ENCODE measurements at regions not wholly inside any gene's neighbourhood (a gene's known extent, or its start where the extent isn't known, plus 50 kb on each side); places are given as distances from the start of the nearest gene placed in this dataset.

DNA sequence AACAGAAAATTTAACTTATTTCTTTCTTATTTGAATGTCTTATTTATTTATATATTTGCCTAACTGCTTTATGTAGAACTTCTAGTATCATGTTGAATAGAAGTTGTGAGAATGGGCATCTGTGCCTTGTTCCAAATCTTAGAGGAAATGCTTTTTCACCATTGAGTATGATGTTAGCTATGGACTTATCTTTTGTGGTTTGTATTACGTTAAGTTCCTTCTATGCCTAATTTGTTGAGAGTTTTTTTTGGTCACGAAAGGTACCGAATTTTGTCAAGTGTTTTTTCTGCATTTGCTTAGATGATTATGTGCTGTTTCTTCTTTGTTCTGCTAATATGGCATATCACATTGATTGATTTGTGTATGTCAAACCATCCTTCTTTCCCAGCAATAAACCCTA lies 161.0 kb upstream of the TRIM24 start:
- H3K27me3 ChIP-seq (ENCODE audit: control insufficient read depth in 2 of 2, insufficient read depth in 2 of 2, low read length in 2 of 2) = no peaks in the 10 kb centered on the region
- H3K27ac Mint-ChIP-seq = no peak overlapping the region
- no peaks in the 10 kb centered on the region for H4K20me1 ChIP-seq (ENCODE audit: insufficient read depth, low read length)
- peaks cover 2 to 11% (median 8%) of the 10 kb centered on the region in 7 donors for H3K9me3 Mint-ChIP-seq
- no peak overlapping the region for H3K9ac ChIP-seq (ENCODE audit: insufficient read depth, low read length, poor library complexity, severe bottlenecking)
- H3K4me1 Mint-ChIP-seq = peaks cover 20% of the 10 kb centered on the region
- no peak for TF ChIP-seq CTCF (IDR thresholded peaks at IDR 0.05)
- WGBS (ENCODE audit: insufficient coverage) = no CpG with 5 or more reads among the region's 3 CpGs
- no peak for DNase-seq
- H3K36me3 ChIP-seq (replicated peaks in 1 of 2; ENCODE audit: control insufficient read depth in 1 of 2, insufficient read depth in 2 of 2, low read length in 2 of 2) = no peaks in the 10 kb centered on the region
- H3K9me3 ChIP-seq (replicated peaks in 1 of 2; ENCODE audit: control insufficient read depth in 1 of 2, insufficient read depth in 1 of 2, low read length in 2 of 2) = peaks cover 4 to 9% of the 10 kb centered on the region in 2 donors
- no peak overlapping the region for H2AFZ ChIP-seq (ENCODE audit: insufficient read depth, low read depth, low read length, poor library complexity, severe bottlenecking)
- no peak overlapping the region for H3K4me2 ChIP-seq (replicated peaks; ENCODE audit: extremely low read depth, low read length, poor library complexity, severe bottlenecking)
- H3K4me3 ChIP-seq (replicated peaks in 1 of 3; ENCODE audit: low read depth in 2 of 3, low read length in 3 of 3) = no peak overlapping the region
- H3K79me2 ChIP-seq (ENCODE audit: insufficient read depth, low read length) = no peaks in the 10 kb centered on the region
- no peak overlapping the region for H3K4me3 Mint-ChIP-seq
- no peaks in the 10 kb centered on the region for H3K36me3 Mint-ChIP-seq
- H3K27me3 Mint-ChIP-seq (ENCODE audit: low read depth in 3 of 3) = peaks cover 0 to 3% (median 0%) of the 10 kb centered on the region in 3 donors
- H3K27ac ChIP-seq (ENCODE audit: low read depth in 1 of 2, low read length in 2 of 2) = no peak overlapping the region
- H3K4me1 ChIP-seq (ENCODE audit: control insufficient read depth in 1 of 2, insufficient read depth in 2 of 2, low read length in 2 of 2) = peaks cover 11 to 17% of the 10 kb centered on the region in 2 donors
- intact Hi-C loops (cut with micrococcal nuclease) = no loop called here

DNA sequence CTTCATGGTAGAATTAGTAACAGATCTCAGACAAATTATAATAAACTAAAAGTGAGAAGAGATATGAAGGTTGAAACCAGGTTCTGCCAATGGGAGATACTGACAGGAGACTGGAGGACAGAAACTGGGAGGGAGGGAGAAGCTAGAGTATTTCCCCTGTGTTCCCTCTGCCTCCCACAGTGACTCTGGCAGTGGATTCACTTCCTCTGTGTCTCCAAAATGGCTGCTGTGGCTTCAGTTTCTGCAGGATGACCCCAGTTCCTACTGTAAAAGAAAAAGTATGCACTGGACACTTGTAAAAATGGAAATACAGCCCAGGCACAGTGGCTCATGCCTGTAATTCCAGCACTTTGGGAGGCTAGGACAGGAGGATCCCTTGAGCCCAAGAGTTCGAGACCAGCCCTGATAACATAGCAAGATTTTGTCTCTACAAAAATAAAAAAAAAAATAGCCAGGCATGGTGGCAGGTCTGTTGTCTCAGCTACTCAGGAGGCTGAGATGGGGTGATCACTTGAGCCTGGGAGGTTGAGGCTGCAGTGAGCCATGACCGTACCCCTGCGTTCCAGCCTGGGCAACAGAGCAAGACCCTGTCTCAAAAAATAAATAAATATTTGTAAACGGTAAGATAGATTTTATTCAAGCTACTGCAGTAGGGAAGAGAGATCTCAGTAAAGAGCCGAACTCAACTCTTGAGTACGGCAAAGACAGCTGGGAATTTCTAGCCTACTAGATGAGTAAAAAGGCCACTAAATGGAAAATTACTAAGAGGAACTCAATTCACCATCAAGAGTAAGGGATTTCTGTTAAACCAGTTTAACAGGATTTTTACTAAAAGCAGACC lies 156.6 kb upstream of the TRIM24 start:
- Mint-ChIP-seq H3K36me3 (no peaks in the 10 kb centered on the region), H3K9me3 (peaks cover 3 to 16% (median 6%) of the 10 kb centered on the region in 7 donors), H3K4me3 (no peak overlapping the region), H3K4me1 (peaks cover 7% of the 10 kb centered on the region), H3K27me3 (ENCODE audit: low read depth in 3 of 3) (peaks cover 0 to 3% (median 3%) of the 10 kb centered on the region in 3 donors), H3K27ac (peak overlapping the region in 1 of 7 donors; percentile 2)
- Histone ChIP-seq H3K79me2 (ENCODE audit: insufficient read depth, low read length) (no peaks in the 10 kb centered on the region), H3K9me3 (replicated peaks in 1 of 2; ENCODE audit: control insufficient read depth in 1 of 2, insufficient read depth in 1 of 2, low read length in 2 of 2) (peaks cover 8 to 9% of the 10 kb centered on the region in 2 donors), H4K20me1 (ENCODE audit: insufficient read depth, low read length) (no peaks in the 10 kb centered on the region), H3K4me1 (ENCODE audit: control insufficient read depth in 1 of 2, insufficient read depth in 2 of 2, low read length in 2 of 2) (no peaks in the 10 kb centered on the region), H3K36me3 (replicated peaks in 1 of 2; ENCODE audit: control insufficient read depth in 1 of 2, insufficient read depth in 2 of 2, low read length in 2 of 2) (no peaks in the 10 kb centered on the region), H2AFZ (ENCODE audit: insufficient read depth, low read depth, low read length, poor library complexity, severe bottlenecking) (peak overlapping the region; percentile 21), H3K9ac (ENCODE audit: insufficient read depth, low read length, poor library complexity, severe bottlenecking) (no peak overlapping the region), H3K27ac (ENCODE audit: low read depth in 1 of 2, low read length in 2 of 2) (no peak overlapping the region), H3K27me3 (ENCODE audit: control insufficient read depth in 2 of 2, insufficient read depth in 2 of 2, low read length in 2 of 2) (no peaks in the 10 kb centered on the region), H3K4me2 (replicated peaks; ENCODE audit: extremely low read depth, low read length, poor library complexity, severe bottlenecking) (no peak overlapping the region), H3K4me3 (replicated peaks in 1 of 3; ENCODE audit: low read depth in 2 of 3, low read length in 3 of 3) (no peak overlapping the region)
- WGBS (ENCODE audit: insufficient coverage) = 100% methylated on average over 3 of the region's 6 CpGs
- TF ChIP-seq CTCF (IDR thresholded peaks at IDR 0.05) = no peak
- no peak for DNase-seq
- intact Hi-C loops (cut with micrococcal nuclease) = no loop called here

Data from CD14-positive monocyte (primary cell).